Effector memory CD8-positive, alpha-beta T cell (primary cell): ENCODE measurements at regions not wholly inside any gene's neighbourhood (a gene's known extent, or its start where the extent isn't known, plus 50 kb on each side); places are given as distances from the start of the nearest gene placed in this dataset.

Experiments
- ATAC-seq: fragments of 150-1000 bp; cut with Tn5 transposase; replicated peaks from 2 replicates; pipeline ENCODE4 v1.10.0; 2021; ENCODE audit warnings: mild to moderate bottlenecking, moderate library complexity
- DNase-seq, 3 experiments: peaks; one replicate each; pipeline ENCODE4 v3.0.0; 2021
- H3K27ac Mint-ChIP-seq, 2 donors: one replicate each; pipeline ENCODE4 v1.8.0; 2022; ENCODE audit warnings: mild to moderate bottlenecking in 2 of 2, mixed read lengths in 2 of 2, moderate library complexity in 2 of 2
- H3K27me3 Mint-ChIP-seq, 2 donors: one replicate each; pipeline ENCODE4 v1.8.0; 2022; ENCODE audit warnings: mixed read lengths in 2 of 2
- H3K36me3 Mint-ChIP-seq: one replicate; pipeline ENCODE4 v1.8.0; 2022; ENCODE audit warnings: mild to moderate bottlenecking, moderate library complexity, mixed read lengths; ENCODE audit not compliant: insufficient read depth
- H3K4me1 Mint-ChIP-seq, 2 donors: one replicate each; pipeline ENCODE4 v1.8.0; 2022; ENCODE audit warnings: low read depth in 2 of 2, mixed read lengths in 2 of 2
- H3K4me3 Mint-ChIP-seq, 2 donors: one replicate each; pipeline ENCODE4 v1.8.0; 2022; ENCODE audit warnings: mild to moderate bottlenecking in 2 of 2, mixed read lengths in 2 of 2, moderate library complexity in 2 of 2
- H3K9me3 Mint-ChIP-seq, 2 donors: one replicate each; pipeline ENCODE4 v1.8.0; 2022; ENCODE audit warnings: mixed read lengths in 2 of 2

GRCh38 chr6:19102936-19103335, 715.8 kb downstream of the RNF144B start:
- no peak overlapping the region for H3K27ac Mint-ChIP-seq
- DNase-seq (no peak), ATAC-seq (no peak)
- no peak overlapping the region for H3K4me3 Mint-ChIP-seq
- peaks cover 9 to 11% of the 10 kb centered on the region in 2 donors for H3K9me3 Mint-ChIP-seq
- H3K27me3 Mint-ChIP-seq, result no peaks in the 10 kb centered on the region
- no peaks in the 10 kb centered on the region for H3K4me1 Mint-ChIP-seq
- no peaks in the 10 kb centered on the region for H3K36me3 Mint-ChIP-seq

- peaks cover 11 to 18% of the 10 kb centered on the region in 2 donors for H3K9me3 Mint-ChIP-seq
- DNase-seq (no peak), ATAC-seq (no peak)
- no peaks in the 10 kb centered on the region for H3K27me3 Mint-ChIP-seq
- no peak overlapping the region for H3K27ac Mint-ChIP-seq
- no peaks in the 10 kb centered on the region for H3K4me1 Mint-ChIP-seq
- no peaks in the 10 kb centered on the region for H3K36me3 Mint-ChIP-seq
- no peak overlapping the region for H3K4me3 Mint-ChIP-seq
These were observed 720.3 kb downstream of the RNF144B start for GRCh38 chr6:19107468-19107867.

- Mint-ChIP-seq H3K4me1 (no peaks in the 10 kb centered on the region), H3K9me3 (peaks cover 6 to 13% of the 10 kb centered on the region in 2 donors), H3K36me3 (no peaks in the 10 kb centered on the region), H3K27ac (no peak overlapping the region), H3K4me3 (no peak overlapping the region), H3K27me3 (no peaks in the 10 kb centered on the region)
- ATAC-seq (no peak), DNase-seq (no peak)
These were observed 715.6 kb upstream of the ID4 start for GRCh38 chr6:19121521-19121920.

DNA sequence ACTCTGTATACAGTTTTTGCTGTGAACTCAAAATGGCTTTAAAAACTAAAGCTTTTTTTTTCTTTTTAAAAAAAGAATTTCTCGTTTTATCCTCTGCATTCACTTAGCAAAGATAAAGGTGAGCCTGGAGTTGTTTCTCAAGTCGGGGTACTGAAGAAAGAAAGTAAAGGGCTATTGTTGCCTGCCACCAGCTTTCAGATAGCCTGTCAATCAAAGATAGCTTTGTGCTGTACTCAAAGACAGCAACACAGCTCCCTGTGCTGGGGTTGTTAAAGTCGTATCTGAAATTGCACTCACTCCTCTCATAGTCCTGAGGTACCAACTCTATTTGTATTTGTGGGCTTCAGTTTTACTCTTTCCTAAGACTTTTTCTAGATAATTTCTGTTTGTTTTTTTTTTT, 710.1 kb upstream of the ID4 start:
- no peak overlapping the region for H3K27ac Mint-ChIP-seq
- peaks cover 4 to 6% of the 10 kb centered on the region in 2 donors for H3K9me3 Mint-ChIP-seq
- no peaks in the 10 kb centered on the region for H3K4me1 Mint-ChIP-seq
- ATAC-seq, result no peak
- no peaks in the 10 kb centered on the region for H3K36me3 Mint-ChIP-seq
- H3K4me3 Mint-ChIP-seq, result no peak overlapping the region
- no peak for DNase-seq
- H3K27me3 Mint-ChIP-seq, result no peaks in the 10 kb centered on the region

GRCh38 chr6:19128701-19129100, 708.5 kb upstream of the ID4 start:
- Mint-ChIP-seq H3K36me3 (no peaks in the 10 kb centered on the region), H3K9me3 (peaks cover 4 to 13% of the 10 kb centered on the region in 2 donors), H3K4me1 (no peaks in the 10 kb centered on the region), H3K27ac (no peak overlapping the region), H3K4me3 (no peak overlapping the region), H3K27me3 (no peaks in the 10 kb centered on the region)
- no peak for ATAC-seq
- DNase-seq, result no peak

DNA sequence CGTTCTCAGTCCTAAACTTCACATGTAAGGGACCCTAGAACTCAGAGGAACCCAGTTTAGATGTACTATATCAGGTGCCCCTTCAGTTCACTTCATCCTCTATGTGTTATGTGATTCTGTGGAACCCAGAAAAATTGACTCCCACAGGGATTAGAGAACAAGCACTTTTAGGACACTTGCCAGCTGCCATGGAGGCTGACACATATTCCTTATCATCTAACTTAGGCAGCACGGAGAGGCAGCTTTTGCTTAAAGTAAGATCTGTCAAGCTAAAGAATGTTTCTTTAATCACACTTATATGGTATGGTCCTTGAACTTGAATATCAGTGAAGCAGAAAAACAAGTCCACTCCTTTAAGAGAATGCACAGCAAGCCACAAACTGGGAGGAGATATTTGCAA, 701.5 kb upstream of the ID4 start:
- H3K36me3 Mint-ChIP-seq, result no peaks in the 10 kb centered on the region
- H3K27me3 Mint-ChIP-seq, result no peaks in the 10 kb centered on the region
- no peak overlapping the region for H3K4me3 Mint-ChIP-seq
- ATAC-seq, result no peak
- no peak overlapping the region for H3K27ac Mint-ChIP-seq
- peaks cover 6 to 30% of the 10 kb centered on the region in 2 donors for H3K9me3 Mint-ChIP-seq
- no peaks in the 10 kb centered on the region for H3K4me1 Mint-ChIP-seq
- no peak for DNase-seq

GRCh38 chr6:19137505-19137904, 699.7 kb upstream of the ID4 start:
- no peak overlapping the region for H3K27ac Mint-ChIP-seq
- no peak for DNase-seq
- H3K9me3 Mint-ChIP-seq, result peaks cover 6 to 30% of the 10 kb centered on the region in 2 donors
- no peaks in the 10 kb centered on the region for H3K27me3 Mint-ChIP-seq
- no peak overlapping the region for H3K4me3 Mint-ChIP-seq
- no peaks in the 10 kb centered on the region for H3K4me1 Mint-ChIP-seq
- no peaks in the 10 kb centered on the region for H3K36me3 Mint-ChIP-seq
- no peak for ATAC-seq

DNA sequence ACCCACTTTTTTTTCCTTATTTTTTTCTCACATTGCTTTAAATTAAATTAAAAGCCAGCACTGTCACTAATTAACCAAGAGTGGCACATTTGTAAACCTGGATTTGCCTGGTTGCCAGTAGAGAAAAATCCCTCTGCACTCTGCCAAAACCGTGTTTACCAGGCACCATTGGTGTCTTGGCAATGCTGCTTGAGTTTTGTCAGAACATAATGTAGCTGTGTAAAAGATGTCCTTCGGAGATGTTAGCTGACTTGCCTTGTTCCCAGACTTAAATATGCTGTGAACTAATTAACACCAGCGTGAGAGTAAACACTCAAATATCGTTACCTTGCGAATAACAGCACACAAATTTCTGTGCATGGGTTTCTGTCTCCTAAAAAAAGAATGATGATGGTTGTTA, 694.9 kb upstream of the ID4 start:
- ATAC-seq (no peak), DNase-seq (no peak)
- H3K4me1 Mint-ChIP-seq, result no peaks in the 10 kb centered on the region
- H3K27me3 Mint-ChIP-seq, result no peaks in the 10 kb centered on the region
- peaks cover 8 to 13% of the 10 kb centered on the region in 2 donors for H3K9me3 Mint-ChIP-seq
- no peak overlapping the region for H3K27ac Mint-ChIP-seq
- H3K36me3 Mint-ChIP-seq, result no peaks in the 10 kb centered on the region
- H3K4me3 Mint-ChIP-seq, result no peak overlapping the region

DNA sequence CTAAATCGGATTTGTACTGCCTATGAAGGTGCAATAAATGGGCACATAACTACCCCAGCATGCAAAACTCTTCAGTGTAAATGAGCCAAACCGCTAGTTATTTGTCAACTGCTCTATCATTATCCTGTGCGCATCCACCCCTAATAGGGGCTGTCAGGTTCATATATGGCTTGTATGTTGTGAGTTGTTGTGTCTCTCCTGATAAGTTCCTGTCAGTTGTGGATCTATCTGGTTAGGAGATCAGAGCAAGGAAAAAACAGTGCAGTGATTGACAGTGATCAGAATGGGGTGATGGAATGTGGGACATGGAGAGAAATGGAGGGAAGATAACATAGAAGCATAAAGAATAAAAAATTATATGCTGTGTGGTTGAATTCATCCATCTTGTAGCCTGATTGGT, 686.9 kb upstream of the ID4 start:
- ATAC-seq (no peak), DNase-seq (no peak)
- no peaks in the 10 kb centered on the region for H3K36me3 Mint-ChIP-seq
- no peaks in the 10 kb centered on the region for H3K27me3 Mint-ChIP-seq
- H3K4me3 Mint-ChIP-seq, result no peak overlapping the region
- peaks cover 6 to 7% of the 10 kb centered on the region in 2 donors for H3K9me3 Mint-ChIP-seq
- no peak overlapping the region for H3K27ac Mint-ChIP-seq
- no peaks in the 10 kb centered on the region for H3K4me1 Mint-ChIP-seq

- ATAC-seq, result no peak
- H3K36me3 Mint-ChIP-seq, result no peaks in the 10 kb centered on the region
These were observed 683.7 kb upstream of the ID4 start for GRCh38 chr6:19153270-19153980.

DNA sequence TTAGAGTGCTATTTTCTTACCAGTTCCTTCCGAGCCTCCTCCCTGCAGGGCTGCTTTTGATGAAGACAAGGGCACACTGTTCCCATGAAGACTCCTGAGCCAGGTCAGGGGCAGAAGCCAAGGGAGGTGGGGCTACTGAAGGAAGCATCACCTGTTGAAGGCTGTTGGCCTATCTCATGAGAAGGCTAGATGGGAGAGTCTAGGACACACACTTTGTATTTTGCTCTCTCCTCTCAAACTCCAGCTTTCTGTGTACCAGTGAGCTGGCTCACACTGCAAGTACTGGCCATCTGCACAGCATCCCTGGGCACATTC, 683.2 kb upstream of the ID4 start:
- H3K4me3 Mint-ChIP-seq, result no peak overlapping the region
- no peaks in the 10 kb centered on the region for H3K4me1 Mint-ChIP-seq
- ATAC-seq (no peak), DNase-seq (no peak)
- no peak overlapping the region for H3K27ac Mint-ChIP-seq
- no peaks in the 10 kb centered on the region for H3K36me3 Mint-ChIP-seq
- H3K9me3 Mint-ChIP-seq, result peaks cover 3 to 7% of the 10 kb centered on the region in 2 donors
- no peaks in the 10 kb centered on the region for H3K27me3 Mint-ChIP-seq

More at GRCh38 chr6:19153270-19153980, 683.7 kb upstream of the ID4 start:
- Mint-ChIP-seq H3K9me3 (peaks cover 6 to 7% of the 10 kb centered on the region in 2 donors), H3K4me3 (no peak overlapping the region), H3K4me1 (no peaks in the 10 kb centered on the region), H3K27me3 (no peaks in the 10 kb centered on the region), H3K27ac (no peak overlapping the region)
- DNase-seq, result no peak

GRCh38 chr6:19156443-19156842, 680.7 kb upstream of the ID4 start:
- H3K36me3 Mint-ChIP-seq, result no peaks in the 10 kb centered on the region
- H3K4me3 Mint-ChIP-seq, result no peak overlapping the region
- H3K27ac Mint-ChIP-seq, result no peak overlapping the region
- peaks cover 3 to 7% of the 10 kb centered on the region in 2 donors for H3K9me3 Mint-ChIP-seq
- DNase-seq (no peak), ATAC-seq (no peak)
- no peaks in the 10 kb centered on the region for H3K27me3 Mint-ChIP-seq
- H3K4me1 Mint-ChIP-seq, result no peaks in the 10 kb centered on the region

DNA sequence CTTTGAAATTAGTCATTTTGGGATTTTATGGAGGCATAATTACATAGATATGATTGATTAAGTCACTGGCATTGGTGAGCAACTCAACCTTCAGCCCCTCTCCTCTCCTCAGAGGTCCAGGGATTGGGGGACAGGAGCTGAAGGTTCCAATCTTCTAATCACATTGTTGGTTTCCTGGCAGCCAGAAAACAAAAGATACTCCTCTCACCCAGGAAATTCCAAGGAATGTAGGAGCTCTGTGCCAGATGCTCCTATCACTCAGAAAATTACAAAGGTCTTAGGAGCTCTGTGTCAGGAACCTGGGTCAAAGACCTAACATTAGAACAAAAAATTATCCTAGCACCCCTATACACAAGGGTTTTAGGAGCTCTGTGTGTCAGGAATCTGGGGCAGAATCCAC, 679.7 kb upstream of the ID4 start:
- no peak for ATAC-seq
- Mint-ChIP-seq H3K9me3 (peaks cover 3 to 7% of the 10 kb centered on the region in 2 donors), H3K4me1 (no peaks in the 10 kb centered on the region), H3K27me3 (no peaks in the 10 kb centered on the region), H3K27ac (no peak overlapping the region), H3K36me3 (no peaks in the 10 kb centered on the region), H3K4me3 (no peak overlapping the region)
- DNase-seq, result no peak

DNA sequence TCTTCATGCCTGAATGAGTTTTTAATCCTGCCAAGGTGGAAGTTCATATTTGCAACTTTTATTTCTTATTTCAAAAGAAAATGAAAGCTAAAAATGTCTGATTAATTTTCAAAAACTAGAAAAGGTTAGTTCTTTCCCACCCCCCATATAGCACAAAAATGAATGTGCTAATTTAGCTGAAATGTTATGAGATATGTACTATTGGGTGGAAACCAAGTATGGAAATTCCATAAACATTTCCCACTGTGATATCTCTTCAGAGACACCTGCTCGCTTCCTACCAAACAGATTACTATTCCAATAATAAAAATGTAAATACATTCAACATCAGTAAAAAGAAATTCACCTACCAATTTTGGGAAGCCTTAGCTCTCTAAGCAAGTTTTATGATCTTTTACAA, 678.6 kb upstream of the ID4 start:
- no peaks in the 10 kb centered on the region for H3K36me3 Mint-ChIP-seq
- no peak overlapping the region for H3K27ac Mint-ChIP-seq
- no peaks in the 10 kb centered on the region for H3K27me3 Mint-ChIP-seq
- no peak overlapping the region for H3K4me3 Mint-ChIP-seq
- ATAC-seq (no peak), DNase-seq (no peak)
- H3K9me3 Mint-ChIP-seq, result peaks cover 4 to 9% of the 10 kb centered on the region in 2 donors
- H3K4me1 Mint-ChIP-seq, result no peaks in the 10 kb centered on the region

- no peak overlapping the region for H3K4me3 Mint-ChIP-seq
- no peak overlapping the region for H3K27ac Mint-ChIP-seq
- no peaks in the 10 kb centered on the region for H3K36me3 Mint-ChIP-seq
- no peaks in the 10 kb centered on the region for H3K4me1 Mint-ChIP-seq
- H3K9me3 Mint-ChIP-seq, result peaks cover 4 to 9% of the 10 kb centered on the region in 2 donors
- H3K27me3 Mint-ChIP-seq, result no peaks in the 10 kb centered on the region
- DNase-seq (no peak), ATAC-seq (no peak)
These were observed 678.1 kb upstream of the ID4 start for GRCh38 chr6:19159089-19159488.
